IMR-90 (cell line): ENCODE measurements at regions not wholly inside any gene's neighbourhood (a gene's known extent, or its start where the extent isn't known, plus 50 kb on each side); places are given as distances from the start of the nearest gene placed in this dataset.

ENCODE experiments used
- ATAC-seq: fragments of 200-7000 bp; cut with Tn5 transposase; 2 replicates; pipeline ENCODE4 v1.9.1; 2020; ENCODE audit warnings: low read depth, mild to moderate bottlenecking, moderate library complexity
- BruUV-seq: library from RNA; stranded (reverse); fragments of 400-500 nt; replicated peaks from 2 replicates; lab custom pipeline; 2021; lab: Mats Ljungman, UMichigan
- CTCF ChIA-PET: fragments of 300-600 bp; formaldehyde crosslinking; extraction: SDS; loops from one replicate; lab custom pipeline; 2021; ENCODE audit warnings: antibody characterized with exemption; lab: Yijun Ruan, JAX
- POLR2A ChIA-PET: fragments of 300-600 bp; sonication (Branson Sonifier 250); formaldehyde crosslinking; loops from one replicate; lab custom pipeline; 2022; ENCODE audit warnings: antibody characterized with exemption; ENCODE audit not compliant: unreplicated experiment; lab: Charles Lee
- DNase-seq: peaks from one replicate; pipeline ENCODE4 v3.0.0; 2013
- H2AFZ ChIP-seq: replicated peaks from 2 replicates; pipeline ENCODE3; 2013; ENCODE audit warnings: low read length, mild to moderate bottlenecking; ENCODE audit not compliant: poor library complexity
- H2AK5ac ChIP-seq: 2 replicates; pipeline ENCODE4 v1.6.1; 2013; ENCODE audit warnings: low read depth, low read length, inconsistent platforms
- H2AK9ac ChIP-seq: replicated peaks from 2 replicates; pipeline ENCODE3; 2013; ENCODE audit warnings: mild to moderate bottlenecking, low read depth, low read length, moderate library complexity; ENCODE audit not compliant: poor library complexity
- H2BK120ac ChIP-seq: 2 replicates; pipeline ENCODE4 v1.6.1; 2013; ENCODE audit warnings: low read depth, low read length, inconsistent platforms
- H2BK15ac ChIP-seq: 3 replicates; pipeline ENCODE4 v1.6.1; 2013; ENCODE audit warnings: low read depth, low read length, inconsistent platforms
- H2BK20ac ChIP-seq: 2 replicates; pipeline ENCODE4 v1.6.1; 2013; ENCODE audit warnings: low read depth, mild to moderate bottlenecking, inconsistent platforms, low read length, moderate library complexity
- H2BK5ac ChIP-seq: 2 replicates; pipeline ENCODE4 v1.6.1; 2013; ENCODE audit warnings: mild to moderate bottlenecking, low read depth, low read length, inconsistent platforms; ENCODE audit not compliant: poor library complexity, severe bottlenecking
- H3K14ac ChIP-seq: replicated peaks from 2 replicates; pipeline ENCODE4 v1.6.1; 2013; ENCODE audit warnings: low read depth, low read length, inconsistent platforms
- H3K18ac ChIP-seq: 2 replicates; pipeline ENCODE4 v1.6.1; 2013; ENCODE audit warnings: low read depth, low read length, control low read depth
- H3K23ac ChIP-seq: 2 replicates; pipeline ENCODE4 v1.6.1; 2013; ENCODE audit warnings: low read depth, low read length, inconsistent platforms
- H3K27ac ChIP-seq: 2 replicates; pipeline ENCODE4 v1.5.1; 2013; ENCODE audit warnings: mild to moderate bottlenecking, control low read depth, low read length; ENCODE audit not compliant: insufficient read depth
- H3K27me3 ChIP-seq: 2 replicates; pipeline ENCODE4 v1.6.1; 2013; ENCODE audit warnings: low read length; ENCODE audit not compliant: control insufficient read depth, insufficient read depth
- H3K36me3 ChIP-seq: 2 replicates; pipeline ENCODE4 v1.6.1; 2013; ENCODE audit warnings: low read length, mixed read lengths; ENCODE audit not compliant: control insufficient read depth, insufficient read depth
- H3K4ac ChIP-seq: 2 replicates; pipeline ENCODE4 v1.6.1; 2013; ENCODE audit warnings: low read depth, low read length, inconsistent platforms
- H3K4me1 ChIP-seq: 2 replicates; pipeline ENCODE4 v1.6.1; 2013; ENCODE audit warnings: low read length, mixed read lengths; ENCODE audit not compliant: control insufficient read depth, insufficient read depth
- H3K4me2 ChIP-seq: 2 replicates; pipeline ENCODE4 v1.6.1; 2013; ENCODE audit warnings: low read depth, mild to moderate bottlenecking, control low read depth, low read length, moderate library complexity
- H3K4me3 ChIP-seq: 2 replicates; pipeline ENCODE4 v1.5.1; 2013; ENCODE audit warnings: low read depth, mild to moderate bottlenecking, control low read depth, low read length, moderate library complexity; ENCODE audit not compliant: insufficient read depth
- H3K56ac ChIP-seq: 2 replicates; pipeline ENCODE4 v1.6.1; 2013; ENCODE audit warnings: low read length, inconsistent platforms; ENCODE audit not compliant: insufficient read depth; ENCODE audit errors: extremely low read depth
- H3K79me1 ChIP-seq, 2 experiments: 2 replicates each; pipeline ENCODE4 v1.6.1; 2013; ENCODE audit warnings: low read length in 2 of 2, inconsistent platforms in 1 of 2, low read depth in 1 of 2
- H3K9ac ChIP-seq: 2 replicates; pipeline ENCODE4 v1.6.1; 2013; ENCODE audit warnings: low read depth, low read length, control low read depth
- H3K9me1 ChIP-seq: 2 replicates; pipeline ENCODE4 v1.6.1; 2013; ENCODE audit warnings: low read length, inconsistent platforms; ENCODE audit not compliant: insufficient read depth
- H3K9me3 ChIP-seq: 2 replicates; pipeline ENCODE4 v1.6.1; 2013; ENCODE audit warnings: low read length; ENCODE audit not compliant: control insufficient read depth, insufficient read depth
- H4K20me1 ChIP-seq: 2 replicates; pipeline ENCODE4 v1.6.1; 2013; ENCODE audit warnings: low read length, inconsistent platforms; ENCODE audit not compliant: insufficient read depth
- H4K5ac ChIP-seq: 2 replicates; pipeline ENCODE4 v1.6.1; 2013; ENCODE audit warnings: mild to moderate bottlenecking, low read depth, low read length, control low read depth
- H4K8ac ChIP-seq, 2 experiments: 2 replicates each; pipeline ENCODE4 v1.6.1; 2013; ENCODE audit warnings: low read depth in 2 of 2, low read length in 2 of 2, control low read depth in 1 of 2, inconsistent platforms in 1 of 2
- H4K91ac ChIP-seq: 2 replicates; pipeline ENCODE4 v1.6.1; 2013; ENCODE audit warnings: low read depth, low read length, inconsistent platforms; ENCODE audit not compliant: insufficient read depth
- BHLHE40 ChIP-seq: fragments of 150-350 bp; IDR thresholded peaks from 2 replicates; pipeline ENCODE4 v1.6.1; 2016; ENCODE audit warnings: mild to moderate bottlenecking, low read depth, low read length
- CHD1 ChIP-seq: IDR thresholded peaks from 2 replicates; pipeline ENCODE4 v1.6.1; 2012; ENCODE audit warnings: low read depth, low read length, improper control_type of control experiment
- CTCF ChIP-seq: conservative IDR thresholded peaks from 2 replicates; pipeline ENCODE4 v1.5.1; 2012; ENCODE audit warnings: mild to moderate bottlenecking, low read depth, low read length, improper control_type of control experiment
- MAZ ChIP-seq: IDR thresholded peaks from 2 replicates; pipeline ENCODE4 v1.6.1; 2012; ENCODE audit warnings: low read depth, mild to moderate bottlenecking, low read length, improper control_type of control experiment, moderate library complexity, borderline replicate concordance
- NFE2L2 ChIP-seq: fragments of 150-350 bp; IDR thresholded peaks from 2 replicates; pipeline ENCODE4 v1.6.1; 2016; ENCODE audit warnings: low read depth, mild to moderate bottlenecking, low read length
- WGBS, 2 experiments: methylation state at CpG; one replicate each; pipeline versions ENCODE4 v1.1.5 to v1.1.7; 2013; ENCODE audit warnings: missing lambda C conversion rate in 2 of 2; ENCODE audit not compliant: insufficient read length in 1 of 2; ENCODE audit errors: extremely low coverage in 2 of 2; 5-methylcytosine and 5-hydroxymethylcytosine counted together
- dilution Hi-C: fragments of 300-500 bp; cut with HindIII; formaldehyde crosslinking; loops from one replicate; pipeline ENCODE4 v1.14.3; 2018; ENCODE audit warnings: low sequenced_read_pairs; ENCODE audit not compliant: unreplicated experiment
- in situ Hi-C: fragments of 300-500 bp; cut with MboI; formaldehyde crosslinking; loops from 3 replicates; pipeline ENCODE4 v1.14.3; 2019; ENCODE audit warnings: low sequenced_read_pairs, inconsistent platforms, mixed read lengths
- intact Hi-C: fragments of 100-400 bp; cut with micrococcal nuclease; formaldehyde crosslinking; loops from 2 replicates; pipeline ENCODE4 v1.10.0; 2022

- dilution Hi-C loops (no loop called here), intact Hi-C loops (no loop called here), in situ Hi-C loops (no loop called here)
- Histone ChIP-seq H2AK5ac (no peak overlapping the region), H2AFZ (no peak overlapping the region), H4K5ac (no peak overlapping the region), H3K4me1 (no peaks in the 10 kb centered on the region), H3K4me2 (no peak overlapping the region), H3K9me3 (peaks cover 2% of the 10 kb centered on the region; the same call in 1 of the 2 replicates), H2BK20ac (no peak overlapping the region), H3K27me3 (no peaks in the 10 kb centered on the region), H4K8ac (no peak overlapping the region), H3K9me1 (no peaks in the 10 kb centered on the region), H3K27ac (no peak overlapping the region), H3K79me1 (no peaks in the 10 kb centered on the region), H3K4me3 (no peak overlapping the region), H3K14ac (no peak overlapping the region), H3K56ac (no peak overlapping the region), H2AK9ac (no peak overlapping the region), H2BK15ac (no peak overlapping the region), H3K4ac (no peak overlapping the region), H3K23ac (no peak overlapping the region), H2BK5ac (no peak overlapping the region), H3K36me3 (no peaks in the 10 kb centered on the region), H3K18ac (no peak overlapping the region), H3K9ac (no peak overlapping the region), H4K91ac (no peak overlapping the region), H2BK120ac (no peak overlapping the region), H4K20me1 (no peaks in the 10 kb centered on the region)
- DNase-seq, result no peak
- no peak for ATAC-seq
- POLR2A ChIA-PET, result no interaction called here
- BruUV-seq, result no TSS peak
- TF ChIP-seq NFE2L2 (no peak), CHD1 (no peak), CTCF (no peak), BHLHE40 (no peak), MAZ (no peak)
- CTCF ChIA-PET, result no interaction called here
- WGBS, 2 experiments, result no CpG with 5 or more reads among the region's 1 CpG
Measured at GRCh38 chr3:178313716-178314115, 222.5 kb upstream of the KCNMB2 start.
